CD4-positive, alpha-beta T cell (primary cell): ENCODE measurements at regions not wholly inside any gene's neighbourhood (a gene's known extent, or its start where the extent isn't known, plus 50 kb on each side); places are given as distances from the start of the nearest gene placed in this dataset.

Experiments used
- ATAC-seq: fragments of 200-7000 bp; cut with Tn5 transposase; one replicate; pipeline ENCODE4 v1.10.0; 2022; ENCODE audit warnings: mild to moderate bottlenecking; ENCODE audit not compliant: poor library complexity
- CTCF ChIA-PET: fragments of 350-600 bp; sonication (Branson Sonifier 250); formaldehyde crosslinking; loops from one replicate; lab custom pipeline; 2021; ENCODE audit warnings: antibody characterized with exemption, inconsistent platforms; lab: Charles Lee
- POLR2A ChIA-PET: fragments of 350-600 bp; sonication (Branson Sonifier 250); formaldehyde crosslinking; loops from one replicate; lab custom pipeline; 2021; ENCODE audit warnings: antibody characterized with exemption, inconsistent platforms; lab: Charles Lee
- DNase-seq, 14 experiments: peaks; one replicate each; pipeline ENCODE4 v3.0.0-alpha.2; 2013 to 2020; ENCODE audit warnings: mixed read lengths in 2 of 14
- H3K27ac ChIP-seq, 2 donors: one replicate each; pipeline versions ENCODE4 v1.5.1 to v1.7.0; 2013; ENCODE audit warnings: low read length in 2 of 2, low read depth in 1 of 2, mild to moderate bottlenecking in 1 of 2
- H3K27me3 ChIP-seq, 2 experiments: 1 replicate in 1 of 2; 2 replicates in 1 of 2; pipeline versions ENCODE4 v1.6.1 to v1.7.0; 2013; ENCODE audit warnings: low read length in 2 of 2, control low read depth in 1 of 2, mild to moderate bottlenecking in 1 of 2, moderate library complexity in 1 of 2; ENCODE audit not compliant: insufficient read depth in 2 of 2, control insufficient read depth in 1 of 2
- H3K36me3 ChIP-seq: one replicate; pipeline ENCODE4 v1.6.1; 2013; ENCODE audit warnings: low read length, control low read depth; ENCODE audit not compliant: insufficient read depth
- H3K4me1 ChIP-seq: one replicate; pipeline ENCODE4 v1.6.1; 2013; ENCODE audit warnings: low read length, control low read depth; ENCODE audit not compliant: insufficient read depth
- H3K4me3 ChIP-seq: one replicate; pipeline ENCODE4 v1.5.1; 2013; ENCODE audit warnings: mild to moderate bottlenecking, low read length, moderate library complexity
- H3K9me3 ChIP-seq, 2 experiments: 1 replicate in 1 of 2; 2 replicates in 1 of 2; pipeline versions ENCODE4 v1.6.1 to v1.7.0; 2013; ENCODE audit warnings: low read length in 2 of 2, mild to moderate bottlenecking in 2 of 2, control low read depth in 1 of 2, moderate library complexity in 1 of 2; ENCODE audit not compliant: control insufficient read depth in 1 of 2, insufficient read depth in 1 of 2
- H3K27ac Mint-ChIP-seq: one replicate; pipeline ENCODE4 v1.8.0; 2020; ENCODE audit warnings: mixed read lengths
- H3K27me3 Mint-ChIP-seq: one replicate; pipeline ENCODE4 v1.8.0; 2021; ENCODE audit warnings: mixed read lengths
- H3K36me3 Mint-ChIP-seq: one replicate; pipeline ENCODE4 v1.8.0; 2021; ENCODE audit warnings: low read depth, mixed read lengths
- H3K4me1 Mint-ChIP-seq: one replicate; pipeline ENCODE4 v1.8.0; 2021; ENCODE audit warnings: low read depth, mixed read lengths
- H3K4me3 Mint-ChIP-seq: one replicate; pipeline ENCODE4 v1.8.0; 2020; ENCODE audit warnings: mild to moderate bottlenecking, mixed read lengths
- H3K9me3 Mint-ChIP-seq: one replicate; pipeline ENCODE4 v1.8.0; 2020; ENCODE audit warnings: mixed read lengths
- intact Hi-C, 2 experiments: fragments of 100-400 bp; cut with DNase I in 1 of 2; cut with micrococcal nuclease in 1 of 2; formaldehyde crosslinking; loops; one replicate each; pipeline versions ENCODE4 v1.15.1 to v1.9.0; 2023 to 2025; cut with DNase I, micrococcal nuclease
- TF ChIP-seq, protein P1 (sequence below): fragments of 200-600 bp; IDR thresholded peaks from one replicate; pipeline ENCODE4 v1.8.0; 2022; ENCODE audit warnings: antibody characterized with exemption, mild to moderate bottlenecking

GRCh38 chr5:5939759-5940370 lies 438.5 kb downstream of the MED10 start:
- no peak overlapping the region for H3K27ac ChIP-seq
- intact Hi-C loops = no loop called here
- no peaks in the 10 kb centered on the region for H3K27me3 Mint-ChIP-seq
- no peak for ATAC-seq
- H3K27ac Mint-ChIP-seq = no peak overlapping the region
- H3K36me3 Mint-ChIP-seq = no peaks in the 10 kb centered on the region
- H3K4me1 Mint-ChIP-seq = no peaks in the 10 kb centered on the region
- no peak overlapping the region for H3K4me3 Mint-ChIP-seq
- no peaks in the 10 kb centered on the region for H3K4me1 ChIP-seq
- no peaks in the 10 kb centered on the region for H3K9me3 ChIP-seq
- H3K27me3 ChIP-seq = no peaks in the 10 kb centered on the region
- ChIA-PET POLR2A (no interaction called here), CTCF (no interaction called here)
- H3K4me3 ChIP-seq = no peak overlapping the region
- TF ChIP-seq, protein P1, sequence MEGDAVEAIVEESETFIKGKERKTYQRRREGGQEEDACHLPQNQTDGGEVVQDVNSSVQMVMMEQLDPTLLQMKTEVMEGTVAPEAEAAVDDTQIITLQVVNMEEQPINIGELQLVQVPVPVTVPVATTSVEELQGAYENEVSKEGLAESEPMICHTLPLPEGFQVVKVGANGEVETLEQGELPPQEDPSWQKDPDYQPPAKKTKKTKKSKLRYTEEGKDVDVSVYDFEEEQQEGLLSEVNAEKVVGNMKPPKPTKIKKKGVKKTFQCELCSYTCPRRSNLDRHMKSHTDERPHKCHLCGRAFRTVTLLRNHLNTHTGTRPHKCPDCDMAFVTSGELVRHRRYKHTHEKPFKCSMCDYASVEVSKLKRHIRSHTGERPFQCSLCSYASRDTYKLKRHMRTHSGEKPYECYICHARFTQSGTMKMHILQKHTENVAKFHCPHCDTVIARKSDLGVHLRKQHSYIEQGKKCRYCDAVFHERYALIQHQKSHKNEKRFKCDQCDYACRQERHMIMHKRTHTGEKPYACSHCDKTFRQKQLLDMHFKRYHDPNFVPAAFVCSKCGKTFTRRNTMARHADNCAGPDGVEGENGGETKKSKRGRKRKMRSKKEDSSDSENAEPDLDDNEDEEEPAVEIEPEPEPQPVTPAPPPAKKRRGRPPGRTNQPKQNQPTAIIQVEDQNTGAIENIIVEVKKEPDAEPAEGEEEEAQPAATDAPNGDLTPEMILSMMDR = no peak
- peaks cover 2% of the 10 kb centered on the region for H3K9me3 Mint-ChIP-seq
- no peaks in the 10 kb centered on the region for H3K36me3 ChIP-seq
- no peak for DNase-seq

GRCh38 chr5:5933651-5934050 lies 444.7 kb downstream of the MED10 start:
- Histone ChIP-seq H3K36me3 (no peaks in the 10 kb centered on the region), H3K27me3 (no peaks in the 10 kb centered on the region), H3K4me1 (no peaks in the 10 kb centered on the region), H3K9me3 (no peaks in the 10 kb centered on the region), H3K27ac (no peak overlapping the region), H3K4me3 (no peak overlapping the region)
- Mint-ChIP-seq H3K27me3 (peaks cover 6% of the 10 kb centered on the region), H3K36me3 (no peaks in the 10 kb centered on the region), H3K9me3 (no peaks in the 10 kb centered on the region), H3K4me3 (no peak overlapping the region), H3K4me1 (no peaks in the 10 kb centered on the region), H3K27ac (no peak overlapping the region)
- TF ChIP-seq, protein P1 = no peak
- intact Hi-C loops = no loop called here
- DNase-seq (no peak), ATAC-seq (no peak)
- CTCF ChIA-PET = no interaction called here
- POLR2A ChIA-PET = no interaction called here

GRCh38 chr5:5932824-5933223 lies 445.5 kb downstream of the MED10 start:
- TF ChIP-seq, protein P1 = no peak
- Mint-ChIP-seq H3K36me3 (no peaks in the 10 kb centered on the region), H3K4me3 (no peak overlapping the region), H3K4me1 (no peaks in the 10 kb centered on the region), H3K27ac (no peak overlapping the region), H3K27me3 (peaks cover 6% of the 10 kb centered on the region), H3K9me3 (no peaks in the 10 kb centered on the region)
- DNase-seq = no peak
- intact Hi-C loops = no loop called here
- Histone ChIP-seq H3K4me1 (no peaks in the 10 kb centered on the region), H3K9me3 (no peaks in the 10 kb centered on the region), H3K27ac (no peak overlapping the region), H3K27me3 (no peaks in the 10 kb centered on the region), H3K36me3 (no peaks in the 10 kb centered on the region), H3K4me3 (no peak overlapping the region)
- POLR2A ChIA-PET = no interaction called here
- no peak for ATAC-seq
- CTCF ChIA-PET = no interaction called here
